ENCODE measurements at regions not wholly inside any gene's neighbourhood (a gene's known extent, or its start where the extent isn't known, plus 50 kb on each side); places are given as distances from the start of the nearest gene placed in this dataset.

- H3K9me3 Mint-ChIP-seq: no peaks in the 10 kb centered on the region
- DNase-seq: no peak
- no peaks in the 10 kb centered on the region for H3K27me3 Mint-ChIP-seq
- H3K4me3 Mint-ChIP-seq: no peak overlapping the region
- H3K27ac Mint-ChIP-seq: no peak overlapping the region
- no peaks in the 10 kb centered on the region for H3K36me3 Mint-ChIP-seq (ENCODE audit: low read depth)
- intact Hi-C loops (cut with micrococcal nuclease): no loop called here
- no peaks in the 10 kb centered on the region for H3K4me1 Mint-ChIP-seq
Measured at GRCh38 chr3:190912736-190913135, 50.2 kb upstream of the GMNC start.

Measured in activated CD4-positive, alpha-beta T cell treated with anti-CD3 and anti-CD28 coated beads, Interleukin-2, amount 10 ng/mL, durations not matched to agents 24 days and 14 days (primary cell).